SK-N-SH treated with all-trans-retinoic acid at 6 μM for 48 hours (cell line): ENCODE measurements at regions not wholly inside any gene's neighbourhood (a gene's known extent, or its start where the extent isn't known, plus 50 kb on each side); places are given as distances from the start of the nearest gene placed in this dataset.

Experiments
- ATAC-seq: fragments of 200-7000 bp; cut with Tn5 transposase; 3 replicates; pipeline ENCODE4 v1.9.1; 2020; ENCODE audit warnings: mild to moderate bottlenecking, moderate library complexity
- ARNTL ChIP-seq: fragments of 450-650 bp; formaldehyde crosslinking; IDR thresholded peaks from 2 replicates; pipeline ENCODE4 v1.5.0; 2020; ENCODE audit warnings: low read depth, mild to moderate bottlenecking, moderate library complexity, borderline replicate concordance
- BACH2 ChIP-seq: fragments of 250-450 bp; sonication (Bioruptor Pico); IDR thresholded peaks from 2 replicates; pipeline ENCODE4 v1.9.0; 2021; ENCODE audit warnings: mild to moderate bottlenecking, borderline replicate concordance
- CREB5 ChIP-seq: fragments of 250-450 bp; sonication (Bioruptor Pico); IDR thresholded peaks from 2 replicates; pipeline ENCODE4 v1.5.1; 2020; ENCODE audit warnings: low read depth, mild to moderate bottlenecking, moderate library complexity
- CSRNP3 ChIP-seq: fragments of 250-450 bp; sonication (Bioruptor Pico); IDR thresholded peaks from 2 replicates; pipeline ENCODE4 v1.5.1; 2021; ENCODE audit warnings: mild to moderate bottlenecking, moderate library complexity
- ESRRG ChIP-seq: fragments of 250-450 bp; sonication (Bioruptor Pico); IDR thresholded peaks from 2 replicates; pipeline ENCODE4 v1.6.1; 2021; ENCODE audit warnings: mild to moderate bottlenecking
- GLIS3 ChIP-seq: fragments of 250-450 bp; sonication (Bioruptor Pico); IDR thresholded peaks from 2 replicates; pipeline ENCODE4 v1.5.0; 2020; ENCODE audit warnings: mild to moderate bottlenecking, moderate library complexity
- ISL1 ChIP-seq: fragments of 250-450 bp; sonication (Bioruptor Pico); IDR thresholded peaks from 2 replicates; pipeline ENCODE4 v2.1.2; 2022; ENCODE audit warnings: mild to moderate bottlenecking, moderate library complexity
- OSR1 ChIP-seq: fragments of 250-450 bp; sonication (Bioruptor Pico); IDR thresholded peaks from 2 replicates; pipeline ENCODE4 v1.8.0; 2022; ENCODE audit warnings: moderate library complexity, mild to moderate bottlenecking, inconsistent platforms
- POU6F1 ChIP-seq: fragments of 250-450 bp; sonication (Bioruptor Pico); IDR thresholded peaks from 2 replicates; pipeline ENCODE4 v1.8.0; 2021; ENCODE audit warnings: low read depth, mild to moderate bottlenecking, moderate library complexity, borderline replicate concordance
- RARB ChIP-seq: fragments of 250-450 bp; sonication (Bioruptor Pico); IDR thresholded peaks from 2 replicates; pipeline ENCODE4 v1.8.0; 2021; ENCODE audit warnings: mild to moderate bottlenecking, moderate library complexity
- TOX ChIP-seq: fragments of 250-450 bp; sonication (Bioruptor Pico); IDR thresholded peaks from 2 replicates; pipeline ENCODE4 v1.8.0; 2021; ENCODE audit warnings: mild to moderate bottlenecking, moderate library complexity, borderline replicate concordance
- TSHZ2 ChIP-seq: fragments of 250-450 bp; sonication (Bioruptor Pico); IDR thresholded peaks from 2 replicates; pipeline ENCODE4 v1.5.0; 2020; ENCODE audit warnings: mild to moderate bottlenecking, moderate library complexity
- ZC3H10 ChIP-seq: fragments of 250-450 bp; sonication (Bioruptor Pico); IDR thresholded peaks from 2 replicates; pipeline ENCODE4 v1.5.1; 2021; ENCODE audit warnings: mild to moderate bottlenecking, moderate library complexity
- ZFP30 ChIP-seq: fragments of 450-650 bp; formaldehyde crosslinking; IDR thresholded peaks from 2 replicates; pipeline ENCODE4 v1.5.0; 2022; ENCODE audit warnings: mild to moderate bottlenecking, moderate library complexity
- ZNF565 ChIP-seq: fragments of 450-650 bp; formaldehyde crosslinking; conservative IDR thresholded peaks from 2 replicates; pipeline ENCODE4 v1.5.0; 2020; ENCODE audit warnings: low read depth, mild to moderate bottlenecking, moderate library complexity
- ZNF8 ChIP-seq: fragments of 450-650 bp; formaldehyde crosslinking; IDR thresholded peaks from 2 replicates; pipeline ENCODE4 v1.5.0; 2020; ENCODE audit warnings: mild to moderate bottlenecking, moderate library complexity

GRCh38 chr20:24814556-24815195, 134.4 kb upstream of the CST7 start:
- no peak for TF ChIP-seq ARNTL (CRISPR knock-in tag)
- no peak for TF ChIP-seq ZNF565
- TF ChIP-seq GLIS3 (CRISPR knock-in tag): no peak
- TF ChIP-seq TSHZ2 (CRISPR knock-in tag): no peak
- TF ChIP-seq ZNF8 (CRISPR knock-in tag): no peak
- TF ChIP-seq OSR1 (CRISPR knock-in tag): no peak

GRCh38 chr20:24815196-24815815, 133.8 kb upstream of the CST7 start:
- ATAC-seq: no peak

More at GRCh38 chr20:24814556-24815195, 134.4 kb upstream of the CST7 start:
- ATAC-seq: no peak

More at GRCh38 chr20:24815196-24815815, 133.8 kb upstream of the CST7 start:
- TF ChIP-seq RARB: no peak
- no peak for TF ChIP-seq ZNF8 (CRISPR knock-in tag)
- TF ChIP-seq ZNF565: no peak
- TF ChIP-seq ARNTL (CRISPR knock-in tag): no peak
- no peak for TF ChIP-seq TSHZ2 (CRISPR knock-in tag)
- no peak for TF ChIP-seq GLIS3 (CRISPR knock-in tag)
- no peak for TF ChIP-seq ISL1 (CRISPR knock-in tag)
- TF ChIP-seq POU6F1 (CRISPR knock-in tag): no peak
- TF ChIP-seq ZC3H10 (CRISPR knock-in tag): no peak
- no peak for TF ChIP-seq ESRRG (CRISPR knock-in tag)
- TF ChIP-seq TOX (CRISPR knock-in tag): no peak
- no peak for TF ChIP-seq CSRNP3
- no peak for TF ChIP-seq CREB5
- no peak for TF ChIP-seq ZFP30 (CRISPR knock-in tag)
- TF ChIP-seq BACH2 (CRISPR knock-in tag): no peak
